ENCODE measurements at regions not wholly inside any gene's neighbourhood (a gene's known extent, or its start where the extent isn't known, plus 50 kb on each side); places are given as distances from the start of the nearest gene placed in this dataset.
A peak's percentile ranks its signal among the peaks of the same experiment; 100 is the strongest.
"Not testable (repeated sequence)": the region's sequence is repeated elsewhere in the genome, so short reads cannot be mapped to it uniquely, and the experiment has no call there.

GRCh38 chr1:230555814-230556213 is 86.5 kb upstream of the COG2 start:
- DNase-seq: no peak

- DNase-seq: no peak
These were observed 89.4 kb upstream of the COG2 start for GRCh38 chr1:230552880-230553279.

- not testable (repeated sequence) for DNase-seq
These were observed 91.3 kb upstream of the COG2 start for GRCh38 chr1:230550945-230551344.

- no peak for DNase-seq
These were observed 91.9 kb upstream of the COG2 start for GRCh38 chr1:230550428-230550827.

GRCh38 chr1:230549625-230550024 is 92.7 kb upstream of the COG2 start:
- no peak for DNase-seq

- no peak for DNase-seq
These were observed 93.3 kb upstream of the COG2 start for GRCh38 chr1:230548997-230549396.

- no peak for DNase-seq
These were observed 93.9 kb upstream of the COG2 start for GRCh38 chr1:230548357-230548756.

- DNase-seq: no peak
These were observed 97.1 kb upstream of the COG2 start for GRCh38 chr1:230545181-230545580.

GRCh38 chr1:230544758-230545157 is 97.5 kb upstream of the COG2 start:
- DNase-seq: no peak

GRCh38 chr1:230543085-230543484 is 99.2 kb upstream of the COG2 start:
- no peak for DNase-seq

- no peak for DNase-seq
These were observed 99.6 kb upstream of the COG2 start for GRCh38 chr1:230542681-230543080.

- peak; percentile 6 to 7 for DNase-seq
These were observed 100.2 kb upstream of the COG2 start for GRCh38 chr1:230542054-230542453.

- DNase-seq: no peak
These were observed 101.0 kb upstream of the COG2 start for GRCh38 chr1:230541306-230541705.

- no peak for DNase-seq
These were observed 101.7 kb upstream of the COG2 start for GRCh38 chr1:230540421-230541155.

- no peak for DNase-seq
These were observed 104.8 kb upstream of the COG2 start for GRCh38 chr1:230537456-230537855.

- DNase-seq: no peak
These were observed 105.6 kb upstream of the COG2 start for GRCh38 chr1:230536641-230537155.

GRCh38 chr1:230534224-230534623 is 108.1 kb upstream of the COG2 start:
- no peak for DNase-seq

- no peak for DNase-seq
These were observed 105.0 kb upstream of the PGBD5 start for GRCh38 chr1:230531103-230531502.

GRCh38 chr1:230519246-230519645 is 93.1 kb upstream of the PGBD5 start:
- no peak for DNase-seq

- DNase-seq: no peak
These were observed 92.4 kb upstream of the PGBD5 start for GRCh38 chr1:230518511-230518910.

- no peak for DNase-seq
These were observed 91.7 kb upstream of the PGBD5 start for GRCh38 chr1:230517786-230518185.

- DNase-seq: no peak
These were observed 91.2 kb upstream of the PGBD5 start for GRCh38 chr1:230517326-230517725.

- DNase-seq: no peak
These were observed 90.8 kb upstream of the PGBD5 start for GRCh38 chr1:230516889-230517288.

- no peak for DNase-seq
These were observed 89.5 kb upstream of the PGBD5 start for GRCh38 chr1:230515451-230516145.

All from activated CD4-positive, alpha-beta T cell treated with anti-CD3 and anti-CD28 coated beads, Interleukin-2, amount 50 U/mL, for 48 hours (primary cell).